ENCODE measurements at regions not wholly inside any gene's neighbourhood (a gene's known extent, or its start where the extent isn't known, plus 50 kb on each side); places are given as distances from the start of the nearest gene placed in this dataset.
"Not testable (repeated sequence)": the region's sequence is repeated elsewhere in the genome, so short reads cannot be mapped to it uniquely, and the experiment has no call there.

GRCh38 chr10:29202386-29202940, 86.4 kb upstream of the LYZL1 start:
- no peak for DNase-seq (ENCODE audit: low read depth in 2 of 2)

- DNase-seq (ENCODE audit: low read depth in 2 of 2) = no peak
These were observed 85.4 kb upstream of the LYZL1 start for GRCh38 chr10:29203432-29203831.

GRCh38 chr10:29204070-29204800, 84.6 kb upstream of the LYZL1 start:
- DNase-seq (ENCODE audit: low read depth in 2 of 2) = no peak

GRCh38 chr10:29205787-29206186, 83.1 kb upstream of the LYZL1 start:
- no peak for DNase-seq (ENCODE audit: low read depth in 2 of 2)

GRCh38 chr10:29208845-29209244, 80.0 kb upstream of the LYZL1 start:
- no peak for DNase-seq (ENCODE audit: low read depth in 2 of 2)

GRCh38 chr10:29209830-29210229, 79.0 kb upstream of the LYZL1 start:
- no peak for DNase-seq (ENCODE audit: low read depth in 2 of 2)

GRCh38 chr10:29210266-29210868, 78.5 kb upstream of the LYZL1 start:
- no peak for DNase-seq (ENCODE audit: low read depth in 2 of 2)

- DNase-seq (ENCODE audit: low read depth in 2 of 2) = no peak
These were observed 76.3 kb upstream of the LYZL1 start for GRCh38 chr10:29212597-29212996.

- DNase-seq (ENCODE audit: low read depth in 2 of 2) = no peak
These were observed 74.3 kb upstream of the LYZL1 start for GRCh38 chr10:29214551-29214950.

GRCh38 chr10:29217292-29217738, 71.6 kb upstream of the LYZL1 start:
- no peak for DNase-seq (ENCODE audit: low read depth in 2 of 2)

- no peak for DNase-seq (ENCODE audit: low read depth in 2 of 2)
These were observed 65.5 kb upstream of the LYZL1 start for GRCh38 chr10:29223326-29223725.

- DNase-seq (ENCODE audit: low read depth in 2 of 2) = no peak
These were observed 64.2 kb upstream of the LYZL1 start for GRCh38 chr10:29224631-29225030.

- no peak for DNase-seq (ENCODE audit: low read depth in 2 of 2)
These were observed 61.7 kb upstream of the LYZL1 start for GRCh38 chr10:29227201-29227600.

GRCh38 chr10:29228562-29228961, 60.3 kb upstream of the LYZL1 start:
- DNase-seq (ENCODE audit: low read depth in 2 of 2) = no peak

- DNase-seq (ENCODE audit: low read depth in 2 of 2) = no peak
These were observed 59.6 kb upstream of the LYZL1 start for GRCh38 chr10:29229258-29229705.

- not testable (repeated sequence) for DNase-seq (ENCODE audit: low read depth in 2 of 2)
These were observed 52.0 kb upstream of the LYZL1 start for GRCh38 chr10:29236910-29237309.

GRCh38 chr10:29237786-29238185, 51.1 kb upstream of the LYZL1 start:
- no peak for DNase-seq (ENCODE audit: low read depth in 2 of 2)

GRCh38 chr10:29238523-29239135, 50.2 kb upstream of the LYZL1 start:
- no peak for DNase-seq (ENCODE audit: low read depth in 2 of 2)
